Skeletal muscle cell (primary cell): ENCODE measurements at regions not wholly inside any gene's neighbourhood (a gene's known extent, or its start where the extent isn't known, plus 50 kb on each side); places are given as distances from the start of the nearest gene placed in this dataset.

ENCODE experiments used
- DNase-seq: peaks from one replicate; pipeline ENCODE4 v3.0.0-alpha.2; 2010; ENCODE audit warnings: low read depth
- H3K4me3 ChIP-seq: 2 replicates; pipeline ENCODE4 v1.5.1; 2011; ENCODE audit warnings: low read depth, mild to moderate bottlenecking, control low read depth, low read length, moderate library complexity

- H3K4me3 ChIP-seq = no peak overlapping the region
- DNase-seq = peak; percentile 72
Measured at GRCh38 chr7:47724335-47724982, 142.5 kb upstream of the TNS3 start.

GRCh38 chr7:47722126-47722525 is 140.2 kb upstream of the TNS3 start:
- no peak for DNase-seq

GRCh38 chr7:47721670-47722069 is 139.8 kb upstream of the TNS3 start:
- no peak for DNase-seq
- H3K4me3 ChIP-seq = no peak overlapping the region

More at GRCh38 chr7:47722126-47722525, 140.2 kb upstream of the TNS3 start:
- no peak overlapping the region for H3K4me3 ChIP-seq

GRCh38 chr7:47720907-47721244 is 139.0 kb upstream of the TNS3 start:
- H3K4me3 ChIP-seq = no peak overlapping the region
- DNase-seq = no peak

GRCh38 chr7:47720141-47720906 is 138.4 kb upstream of the TNS3 start:
- H3K4me3 ChIP-seq = no peak overlapping the region
- peak; percentile 81 for DNase-seq

- DNase-seq = no peak
- no peak overlapping the region for H3K4me3 ChIP-seq
Measured at GRCh38 chr7:47719675-47720074, 137.8 kb upstream of the TNS3 start.

- no peak for DNase-seq
- no peak overlapping the region for H3K4me3 ChIP-seq
Measured at GRCh38 chr7:47715631-47716068, 133.7 kb upstream of the TNS3 start.

GRCh38 chr7:47714669-47715607 is 133.0 kb upstream of the TNS3 start:
- no peak overlapping the region for H3K4me3 ChIP-seq
- no peak for DNase-seq

- no peak for DNase-seq
- H3K4me3 ChIP-seq = no peak overlapping the region
Measured at GRCh38 chr7:47713595-47713994, 131.7 kb upstream of the TNS3 start.

GRCh38 chr7:47712416-47712815 is 130.5 kb upstream of the TNS3 start:
- no peak for DNase-seq
- no peak overlapping the region for H3K4me3 ChIP-seq

- no peak for DNase-seq
- no peak overlapping the region for H3K4me3 ChIP-seq
Measured at GRCh38 chr7:47711776-47712175, 129.9 kb upstream of the TNS3 start.

- no peak overlapping the region for H3K4me3 ChIP-seq
- no peak for DNase-seq
Measured at GRCh38 chr7:47710201-47710935, 128.5 kb upstream of the TNS3 start.

- no peak for DNase-seq
- no peak overlapping the region for H3K4me3 ChIP-seq
Measured at GRCh38 chr7:47709451-47709850, 127.5 kb upstream of the TNS3 start.

GRCh38 chr7:47709051-47709450 is 127.1 kb upstream of the TNS3 start:
- DNase-seq = no peak
- H3K4me3 ChIP-seq = no peak overlapping the region

GRCh38 chr7:47707583-47707982 is 125.7 kb upstream of the TNS3 start:
- no peak overlapping the region for H3K4me3 ChIP-seq
- DNase-seq = no peak

- no peak overlapping the region for H3K4me3 ChIP-seq
Measured at GRCh38 chr7:47704936-47705335, 123.0 kb upstream of the TNS3 start.

GRCh38 chr7:47702080-47702479 is 120.2 kb upstream of the TNS3 start:
- no peak for DNase-seq
- no peak overlapping the region for H3K4me3 ChIP-seq

More at GRCh38 chr7:47704936-47705335, 123.0 kb upstream of the TNS3 start:
- DNase-seq = no peak

- no peak overlapping the region for H3K4me3 ChIP-seq
- no peak for DNase-seq
Measured at GRCh38 chr7:47698386-47698785, 116.5 kb upstream of the TNS3 start.

- no peak overlapping the region for H3K4me3 ChIP-seq
- no peak for DNase-seq
Measured at GRCh38 chr7:47697543-47697942, 115.6 kb upstream of the TNS3 start.
